ENCODE measurements at regions not wholly inside any gene's neighbourhood (a gene's known extent, or its start where the extent isn't known, plus 50 kb on each side); places are given as distances from the start of the nearest gene placed in this dataset.

- Histone ChIP-seq H3K36me3 (no peaks in the 10 kb centered on the region), H3K4me3 (no peak overlapping the region), H3K4me1 (no peaks in the 10 kb centered on the region), H3K27ac (no peak overlapping the region), H3K27me3 (no peaks in the 10 kb centered on the region), H3K9me3 (no peaks in the 10 kb centered on the region)
- no peak for TF ChIP-seq POLR2AphosphoS5 (IDR thresholded peaks at IDR 0.05)
- TF ChIP-seq EP300 (IDR thresholded peaks at IDR 0.05) = no peak
- no peak for TF ChIP-seq CTCF (IDR thresholded peaks at IDR 0.05)
- TF ChIP-seq POLR2A (IDR thresholded peaks at IDR 0.05) = no peak
- DNase-seq = no peak
- no peak for ATAC-seq (ENCODE audit: low FRiP score in 2 of 2)
Observed at GRCh38 chr10:94260455-94260854, 102.3 kb downstream of the NOC3L start.

GRCh38 chr10:94264085-94264484 lies 98.7 kb downstream of the NOC3L start:
- Histone ChIP-seq H3K4me3 (no peak overlapping the region), H3K27me3 (no peaks in the 10 kb centered on the region), H3K9me3 (no peaks in the 10 kb centered on the region), H3K36me3 (no peaks in the 10 kb centered on the region), H3K4me1 (no peaks in the 10 kb centered on the region), H3K27ac (no peak overlapping the region)
- ATAC-seq (ENCODE audit: low FRiP score in 2 of 2) = no peak
- 59 to 75% methylated on average over 3 of the region's 3 CpGs for WGBS, 2 donors
- no peak for TF ChIP-seq POLR2AphosphoS5 (IDR thresholded peaks at IDR 0.05)
- no peak for TF ChIP-seq EP300 (IDR thresholded peaks at IDR 0.05)
- no peak for TF ChIP-seq POLR2A (IDR thresholded peaks at IDR 0.05)
- TF ChIP-seq CTCF (IDR thresholded peaks at IDR 0.05) = no peak
- DNase-seq = no peak

- Histone ChIP-seq H3K4me1 (no peaks in the 10 kb centered on the region), H3K27ac (no peak overlapping the region), H3K9me3 (no peaks in the 10 kb centered on the region), H3K27me3 (no peaks in the 10 kb centered on the region), H3K36me3 (peaks cover 0 to 3% (median 0%) of the 10 kb centered on the region in 4 donors), H3K4me3 (no peak overlapping the region)
- WGBS, 2 donors = 48 to 50% methylated on average over 2 of the region's 2 CpGs
- TF ChIP-seq POLR2A (IDR thresholded peaks at IDR 0.05) = no peak
- TF ChIP-seq EP300 (IDR thresholded peaks at IDR 0.05) = no peak
- no peak for TF ChIP-seq CTCF (IDR thresholded peaks at IDR 0.05)
- no peak for TF ChIP-seq POLR2AphosphoS5 (IDR thresholded peaks at IDR 0.05)
- DNase-seq (no peak), ATAC-seq (ENCODE audit: low FRiP score in 2 of 2) (no peak)
Observed at GRCh38 chr10:94266091-94266490, 96.6 kb downstream of the NOC3L start.

GRCh38 chr10:94268652-94269051 lies 94.1 kb downstream of the NOC3L start:
- DNase-seq (no peak), ATAC-seq (ENCODE audit: low FRiP score in 2 of 2) (no peak)

More at GRCh38 chr10:94268652-94269051, 94.1 kb downstream of the NOC3L start:
- peaks cover 0 to 5% (median 3%) of the 10 kb centered on the region in 4 donors for H3K9me3 ChIP-seq
- H3K36me3 ChIP-seq = peaks cover 0 to 3% (median 0%) of the 10 kb centered on the region in 4 donors
- no peak overlapping the region for H3K27ac ChIP-seq
- WGBS, 2 donors = 84 to 90% methylated on average over 6 of the region's 6 CpGs
- no peaks in the 10 kb centered on the region for H3K4me1 ChIP-seq
- no peak overlapping the region for H3K4me3 ChIP-seq
- TF ChIP-seq POLR2AphosphoS5 (IDR thresholded peaks at IDR 0.05) = no peak
- no peak for TF ChIP-seq EP300 (IDR thresholded peaks at IDR 0.05)
- no peak for TF ChIP-seq CTCF (IDR thresholded peaks at IDR 0.05)
- TF ChIP-seq POLR2A (IDR thresholded peaks at IDR 0.05) = no peak
- no peaks in the 10 kb centered on the region for H3K27me3 ChIP-seq
